HL-60 (cell line): ENCODE measurements at regions not wholly inside any gene's neighbourhood (a gene's known extent, or its start where the extent isn't known, plus 50 kb on each side); places are given as distances from the start of the nearest gene placed in this dataset.
"Not testable (repeated sequence)": the region's sequence is repeated elsewhere in the genome, so short reads cannot be mapped to it uniquely, and the experiment has no call there.

ENCODE experiments used
- DNase-seq, 2 experiments: peaks; one replicate each; pipeline ENCODE4 v3.0.0-alpha.2; 2010 to 2020; ENCODE audit warnings: low read depth in 1 of 2, low spot score in 1 of 2
- H3K27ac ChIP-seq: fragments of 250-450 bp; sonication (Bioruptor Pico); replicated peaks from 2 replicates; pipeline ENCODE4 v1.5.1; 2020; ENCODE audit warnings: mild to moderate bottlenecking, moderate library complexity
- H3K27me3 ChIP-seq: fragments of 250-450 bp; sonication (Bioruptor Pico); 2 replicates; pipeline ENCODE4 v1.5.1; 2021; ENCODE audit warnings: mild to moderate bottlenecking, moderate library complexity; ENCODE audit not compliant: insufficient read depth, poor library complexity, severe bottlenecking
- H3K4me3 ChIP-seq: replicated peaks from 2 replicates; pipeline ENCODE4 v1.5.1; 2011; ENCODE audit warnings: mild to moderate bottlenecking, control low read depth, low read length; ENCODE audit not compliant: insufficient read depth
- CTCF ChIP-seq: IDR thresholded peaks from one replicate; pipeline ENCODE4 v1.5.1; 2011; ENCODE audit warnings: low read length, control low read depth, inconsistent platforms; ENCODE audit not compliant: insufficient read depth
- GABPA ChIP-seq: IDR thresholded peaks from 2 replicates; pipeline ENCODE4 v1.6.1; 2012; ENCODE audit warnings: low read depth
- POLR2AphosphoS5 ChIP-seq: IDR thresholded peaks from 2 replicates; pipeline ENCODE4 v1.6.1; 2012; ENCODE audit warnings: low read depth
- REST ChIP-seq: IDR thresholded peaks from 2 replicates; pipeline ENCODE4 v1.6.1; 2012; ENCODE audit warnings: low read depth; ENCODE audit not compliant: insufficient replicate concordance
- SPI1 ChIP-seq: IDR thresholded peaks from 2 replicates; pipeline ENCODE4 v1.6.1; 2012; ENCODE audit warnings: low read depth, mild to moderate bottlenecking, borderline replicate concordance

- TF ChIP-seq POLR2AphosphoS5 (no peak), CTCF (no peak), GABPA (no peak), REST (no peak), SPI1 (no peak)
- no peak overlapping the region for H3K27ac ChIP-seq
- no peak overlapping the region for H3K4me3 ChIP-seq
- no peak for DNase-seq
- H3K27me3 ChIP-seq: no peaks in the 10 kb centered on the region
Observed at GRCh38 chrX:111035991-111036390, 60.0 kb upstream of the PAK3 start.

GRCh38 chrX:111035256-111035655, 60.7 kb upstream of the PAK3 start:
- Histone ChIP-seq H3K27me3 (no peaks in the 10 kb centered on the region), H3K4me3 (no peak overlapping the region), H3K27ac (no peak overlapping the region)
- no peak for DNase-seq
- TF ChIP-seq REST (no peak), CTCF (no peak)

- DNase-seq, H3K27me3 ChIP-seq, H3K27ac ChIP-seq, H3K4me3 ChIP-seq: not testable (repeated sequence)
Observed at GRCh38 chrX:111022998-111023397, 73.0 kb upstream of the PAK3 start.

DNA sequence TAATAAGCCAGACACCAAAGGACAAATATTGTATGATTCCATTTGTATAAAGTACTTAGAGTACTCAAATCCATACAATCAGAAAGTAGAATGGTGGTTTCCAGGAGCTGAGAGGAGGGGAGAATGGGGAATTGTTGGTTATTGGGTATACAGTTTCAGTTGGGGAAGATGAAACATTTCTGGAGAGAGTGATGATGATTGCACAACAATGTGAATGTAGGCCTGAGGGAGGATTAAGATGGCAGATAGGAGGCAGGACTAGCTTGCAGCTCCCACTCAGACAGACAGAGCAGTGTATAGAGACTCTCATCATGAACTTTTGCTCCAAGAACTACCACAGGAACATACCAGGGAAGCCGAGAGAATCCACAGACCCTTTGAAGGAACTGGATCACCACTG, 75.7 kb upstream of the PAK3 start:
- no peak for DNase-seq
- H3K4me3 ChIP-seq: no peak overlapping the region
- H3K27me3 ChIP-seq: no peaks in the 10 kb centered on the region
- H3K27ac ChIP-seq: no peak overlapping the region
- no peak for TF ChIP-seq GABPA
- no peak for TF ChIP-seq POLR2AphosphoS5
- TF ChIP-seq REST: no peak
- TF ChIP-seq SPI1: no peak
